Neural cell (in vitro differentiated cells): ENCODE measurements at regions not wholly inside any gene's neighbourhood (a gene's known extent, or its start where the extent isn't known, plus 50 kb on each side); places are given as distances from the start of the nearest gene placed in this dataset.

Experiments
- H2AFZ ChIP-seq: fragments of 200-600, 300-800 bp; sonication (generic), shearing (Covaris generic); 2 replicates; pipeline ENCODE4 v1.6.0; 2014; ENCODE audit warnings: low read depth, mild to moderate bottlenecking, antibody characterized with exemption, low read length, moderate library complexity
- H3F3A ChIP-seq: fragments of 200-600 bp; shearing (Covaris generic); 2 replicates; pipeline ENCODE4 v1.6.1; 2016; ENCODE audit warnings: mild to moderate bottlenecking, moderate library complexity, mixed read lengths, antibody characterized with exemption, low read length; ENCODE audit not compliant: insufficient read depth, poor library complexity, severe bottlenecking
- H3K27ac ChIP-seq: fragments of 200-600, 300-800 bp; sonication (generic), shearing (Covaris generic); 2 replicates; pipeline ENCODE4 v1.5.1; 2014; ENCODE audit warnings: mild to moderate bottlenecking, low read length, moderate library complexity
- H3K27me3 ChIP-seq: fragments of 300-800, 200-600 bp; sonication (generic), shearing (Covaris generic); 2 replicates; pipeline ENCODE4 v1.6.0; 2014; ENCODE audit warnings: mild to moderate bottlenecking, low read depth, low read length, moderate library complexity; ENCODE audit not compliant: insufficient read depth
- H3K36me3 ChIP-seq: fragments of 300-800, 200-600 bp; sonication (generic), shearing (Covaris generic); 2 replicates; pipeline ENCODE4 v1.5.1; 2014; ENCODE audit warnings: mild to moderate bottlenecking, antibody characterized with exemption, low read length, moderate library complexity; ENCODE audit not compliant: insufficient read depth
- H3K4me2 ChIP-seq: fragments of 300-800, 200-600 bp; sonication (generic), shearing (Covaris generic); 2 replicates; pipeline ENCODE4 v1.6.0; 2014; ENCODE audit warnings: mild to moderate bottlenecking, low read length
- H3K4me3 ChIP-seq: fragments of 300-800, 200-600 bp; sonication (generic), shearing (Covaris generic); 2 replicates; pipeline ENCODE4 v1.5.1; 2014; ENCODE audit warnings: mild to moderate bottlenecking, low read length, moderate library complexity
- H3K79me2 ChIP-seq: fragments of 200-600 bp; shearing (Covaris generic); replicated peaks from 2 replicates; pipeline ENCODE4 v1.6.0; 2014; ENCODE audit warnings: mild to moderate bottlenecking, low read length, moderate library complexity; ENCODE audit not compliant: insufficient read depth
- H3K9ac ChIP-seq: fragments of 300-800, 200-600 bp; sonication (generic), shearing (Covaris generic); 2 replicates; pipeline ENCODE4 v1.6.1; 2016; ENCODE audit warnings: mild to moderate bottlenecking, low read length, mixed read lengths
- H3K9me2 ChIP-seq: fragments of 200-600 bp; shearing (Covaris generic); 2 replicates; pipeline ENCODE4 v1.6.1; 2016; ENCODE audit warnings: mild to moderate bottlenecking, low read length, mixed read lengths; ENCODE audit not compliant: insufficient read depth
- H3K9me3 ChIP-seq: fragments of 200-600, 300-800 bp; sonication (generic), shearing (Covaris generic); 2 replicates; pipeline ENCODE4 v1.6.1; 2016; ENCODE audit warnings: mild to moderate bottlenecking, mixed run types, low read length, moderate library complexity, mixed read lengths
- H4K20me1 ChIP-seq: fragments of 200-600 bp; shearing (Covaris generic); 2 replicates; pipeline ENCODE4 v1.6.1; 2016; ENCODE audit warnings: mild to moderate bottlenecking, mixed run types; ENCODE audit not compliant: insufficient read depth
- CTCF ChIP-seq: fragments of 450-650 bp; IDR thresholded peaks from 2 replicates; pipeline ENCODE4 v1.5.1; 2014; ENCODE audit warnings: antibody characterized with exemption, mild to moderate bottlenecking, moderate library complexity; ENCODE audit not compliant: poor library complexity, severe bottlenecking
- EP300 ChIP-seq: fragments of 450-650 bp; conservative IDR thresholded peaks from 2 replicates; pipeline ENCODE4 v1.6.1; 2014; ENCODE audit warnings: antibody characterized with exemption, mild to moderate bottlenecking, moderate library complexity; ENCODE audit not compliant: poor library complexity, severe bottlenecking
- EZH2 ChIP-seq: fragments of 200-600, 300-800 bp; shearing (Covaris generic), sonication (generic); IDR thresholded peaks from 2 replicates; pipeline ENCODE4 v1.6.1; 2014; ENCODE audit warnings: antibody characterized with exemption, low read length, borderline replicate concordance, mild to moderate bottlenecking; ENCODE audit not compliant: insufficient read depth, poor library complexity, severe bottlenecking
- MXI1 ChIP-seq: fragments of 450-650 bp; conservative IDR thresholded peaks from 2 replicates; pipeline ENCODE4 v1.6.1; 2014; ENCODE audit warnings: antibody characterized with exemption, mild to moderate bottlenecking; ENCODE audit not compliant: poor library complexity, severe bottlenecking
- POLR2AphosphoS5 ChIP-seq: IDR thresholded peaks from 2 replicates; pipeline ENCODE4 v1.6.1; 2012
- RAD21 ChIP-seq: fragments of 450-650 bp; conservative IDR thresholded peaks from 2 replicates; pipeline ENCODE4 v1.6.1; 2014; ENCODE audit warnings: antibody characterized with exemption, mild to moderate bottlenecking, moderate library complexity
- REST ChIP-seq: IDR thresholded peaks from 2 replicates; pipeline ENCODE4 v1.6.1; 2012; ENCODE audit warnings: borderline replicate concordance
- SMC3 ChIP-seq: fragments of 450-650 bp; conservative IDR thresholded peaks from 2 replicates; pipeline ENCODE4 v1.6.1; 2014; ENCODE audit warnings: antibody characterized with exemption, mild to moderate bottlenecking, moderate library complexity; ENCODE audit not compliant: poor library complexity
- TAF1 ChIP-seq: IDR thresholded peaks from 2 replicates; pipeline ENCODE4 v1.6.1; 2012; ENCODE audit warnings: low read depth

- H3F3A ChIP-seq, result no peaks in the 10 kb centered on the region
- H2AFZ ChIP-seq, result no peak overlapping the region
- no peaks in the 10 kb centered on the region for H3K79me2 ChIP-seq
- H3K4me3 ChIP-seq, result no peak overlapping the region
- H3K4me2 ChIP-seq, result no peak overlapping the region
- H3K27me3 ChIP-seq, result no peaks in the 10 kb centered on the region
- H3K27ac ChIP-seq, result no peak overlapping the region
- no peak overlapping the region for H3K9ac ChIP-seq
- H3K9me3 ChIP-seq, result no peaks in the 10 kb centered on the region
- H3K36me3 ChIP-seq, result no peaks in the 10 kb centered on the region
- no peaks in the 10 kb centered on the region for H3K9me2 ChIP-seq
- no peak for TF ChIP-seq CTCF
- TF ChIP-seq EZH2, result no peak
- no peak for TF ChIP-seq MXI1
- no peak for TF ChIP-seq REST
- TF ChIP-seq TAF1, result no peak
- no peak for TF ChIP-seq RAD21
- TF ChIP-seq POLR2AphosphoS5, result no peak
- TF ChIP-seq SMC3, result no peak
- no peak for TF ChIP-seq EP300
- H4K20me1 ChIP-seq, result no peaks in the 10 kb centered on the region
Observed at GRCh38 chr21:28518630-28519029, 474.0 kb downstream of the LTN1 start.

GRCh38 chr21:28516991-28517592 lies 475.6 kb downstream of the LTN1 start:
- H3K9me3 ChIP-seq, result no peaks in the 10 kb centered on the region
- no peaks in the 10 kb centered on the region for H4K20me1 ChIP-seq
- H2AFZ ChIP-seq, result no peak overlapping the region
- TF ChIP-seq MXI1, result no peak
- TF ChIP-seq CTCF, result peak; percentile 39
- TF ChIP-seq EZH2, result no peak
- TF ChIP-seq SMC3, result peak; percentile 29
- no peak overlapping the region for H3K9ac ChIP-seq
- H3K27me3 ChIP-seq, result no peaks in the 10 kb centered on the region
- no peak overlapping the region for H3K4me2 ChIP-seq
- H3K4me3 ChIP-seq, result no peak overlapping the region
- no peak overlapping the region for H3K27ac ChIP-seq
- H3K9me2 ChIP-seq, result no peaks in the 10 kb centered on the region
- no peaks in the 10 kb centered on the region for H3K79me2 ChIP-seq
- H3F3A ChIP-seq, result no peaks in the 10 kb centered on the region
- no peaks in the 10 kb centered on the region for H3K36me3 ChIP-seq
